ENCODE measurements at regions not wholly inside any gene's neighbourhood (a gene's known extent, or its start where the extent isn't known, plus 50 kb on each side); places are given as distances from the start of the nearest gene placed in this dataset.
"Not testable (repeated sequence)": the region's sequence is repeated elsewhere in the genome, so short reads cannot be mapped to it uniquely, and the experiment has no call there.

DNA sequence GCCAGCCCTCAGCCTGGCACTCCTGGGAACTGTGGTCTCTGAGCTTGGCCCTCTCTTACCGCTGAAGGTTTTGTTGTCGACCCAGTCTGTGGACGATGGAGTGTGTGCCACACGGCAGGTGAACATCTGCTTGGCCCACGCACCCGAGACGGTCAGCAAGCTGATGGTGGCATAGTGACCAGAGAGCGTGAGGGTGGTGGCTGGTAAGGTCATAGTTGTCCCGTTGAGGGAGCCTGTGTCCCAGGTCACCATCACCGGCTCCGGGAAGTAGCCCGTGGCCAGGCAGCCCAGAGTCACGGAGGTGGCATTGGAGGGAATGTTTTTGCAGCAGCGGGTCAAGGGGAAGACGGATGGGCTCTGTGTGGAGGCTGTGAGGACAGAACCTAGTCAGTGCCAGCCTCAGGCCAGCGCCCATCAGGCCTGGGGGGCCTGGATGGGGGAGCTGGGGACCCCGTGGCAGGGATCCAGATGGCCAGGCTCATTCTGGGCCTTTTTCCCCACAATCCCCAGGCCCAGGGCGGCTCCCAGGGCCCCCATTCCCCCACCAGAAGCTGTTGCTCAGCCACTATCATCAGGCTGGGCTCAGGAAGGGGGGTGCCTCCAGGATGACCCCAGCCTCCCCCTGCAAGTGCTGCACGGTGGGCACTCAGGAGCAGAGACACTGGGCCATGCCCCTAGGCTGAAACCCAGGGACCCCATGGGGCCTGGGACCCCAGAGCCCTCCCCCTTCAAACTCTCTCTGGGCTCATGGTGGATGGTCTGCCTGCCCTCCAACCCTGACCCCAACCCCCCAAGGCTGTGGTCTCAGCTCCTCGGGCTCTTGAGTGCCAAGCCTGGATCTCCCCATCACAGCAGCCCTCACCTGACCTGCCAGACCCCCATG lies 75.2 kb downstream of the TMEM121 start:
- no peak for DNase-seq

DNA sequence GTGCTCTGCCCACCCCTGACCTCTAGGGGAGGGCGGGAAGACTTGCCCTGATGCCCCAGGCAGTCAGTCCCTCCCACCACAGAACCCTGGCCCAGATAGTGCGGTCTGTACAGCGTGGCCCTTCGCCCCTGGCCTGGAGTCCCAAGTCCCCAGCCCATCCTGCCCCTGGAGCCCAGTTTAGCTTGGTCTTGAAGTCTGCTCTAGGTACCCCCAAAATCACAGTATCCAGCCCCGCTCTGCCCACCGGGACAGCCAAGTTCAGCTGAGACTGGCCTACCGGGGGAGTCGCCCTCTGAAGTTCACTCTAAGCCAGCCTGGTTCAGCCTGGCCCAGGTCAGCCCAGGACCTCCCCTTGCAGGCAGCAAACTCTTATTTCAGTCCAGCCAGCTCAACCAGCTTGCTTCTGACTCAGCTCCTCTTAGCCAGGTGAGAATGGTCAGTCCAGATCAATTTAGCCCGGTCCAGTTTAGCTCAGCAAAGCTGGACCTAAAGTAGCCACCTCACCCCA lies 75.9 kb downstream of the TMEM121 start:
- DNase-seq, result no peak

DNA sequence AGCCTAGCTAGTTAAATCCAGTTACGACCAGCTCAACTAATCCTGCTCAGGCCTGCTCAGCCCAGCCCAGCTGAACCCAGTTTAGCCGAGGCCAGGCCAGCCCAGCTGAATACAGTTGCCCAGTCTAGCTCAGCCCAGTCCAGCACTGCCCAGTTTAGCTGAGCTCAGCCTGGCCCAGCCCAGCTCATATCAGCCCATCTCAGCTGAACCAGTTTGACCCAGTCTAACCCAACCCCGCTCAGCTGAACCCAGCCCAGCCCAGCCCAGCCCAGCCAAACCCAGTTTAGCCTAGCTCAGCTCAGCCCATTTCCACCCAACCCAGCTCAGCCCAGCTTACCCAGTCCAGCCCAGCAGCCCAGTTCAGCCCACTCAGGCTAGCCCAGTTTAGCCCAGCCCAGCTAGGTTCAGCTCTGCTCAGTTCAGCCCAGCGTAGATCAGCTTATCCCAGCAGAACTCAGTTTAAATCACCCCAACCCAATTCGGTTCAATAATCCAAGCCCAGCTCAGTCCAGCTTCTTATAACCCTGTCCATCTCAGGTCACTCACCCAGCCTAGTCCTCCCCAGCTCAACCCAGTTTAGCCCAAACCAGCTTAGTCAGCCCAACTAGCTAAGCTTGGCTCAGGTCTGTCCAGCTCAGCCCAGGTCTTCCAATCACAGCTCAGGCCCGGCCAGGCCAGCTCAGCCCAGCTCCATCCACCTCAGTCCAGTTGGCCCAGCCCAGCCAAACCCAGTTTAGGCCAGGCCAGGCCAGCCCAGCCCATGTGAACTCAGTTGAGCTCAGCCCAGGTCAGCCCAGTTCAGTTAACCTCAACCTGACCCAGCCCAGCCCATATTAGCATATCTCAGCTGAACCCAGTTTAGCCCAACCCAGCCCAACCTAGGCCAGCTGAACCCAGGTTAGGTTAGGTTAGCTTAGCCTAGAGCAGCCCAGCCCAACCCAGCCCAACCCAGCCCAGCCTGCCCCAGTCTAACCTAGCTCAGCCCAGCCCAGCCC lies 76.7 kb downstream of the TMEM121 start:
- DNase-seq, result no peak

DNA sequence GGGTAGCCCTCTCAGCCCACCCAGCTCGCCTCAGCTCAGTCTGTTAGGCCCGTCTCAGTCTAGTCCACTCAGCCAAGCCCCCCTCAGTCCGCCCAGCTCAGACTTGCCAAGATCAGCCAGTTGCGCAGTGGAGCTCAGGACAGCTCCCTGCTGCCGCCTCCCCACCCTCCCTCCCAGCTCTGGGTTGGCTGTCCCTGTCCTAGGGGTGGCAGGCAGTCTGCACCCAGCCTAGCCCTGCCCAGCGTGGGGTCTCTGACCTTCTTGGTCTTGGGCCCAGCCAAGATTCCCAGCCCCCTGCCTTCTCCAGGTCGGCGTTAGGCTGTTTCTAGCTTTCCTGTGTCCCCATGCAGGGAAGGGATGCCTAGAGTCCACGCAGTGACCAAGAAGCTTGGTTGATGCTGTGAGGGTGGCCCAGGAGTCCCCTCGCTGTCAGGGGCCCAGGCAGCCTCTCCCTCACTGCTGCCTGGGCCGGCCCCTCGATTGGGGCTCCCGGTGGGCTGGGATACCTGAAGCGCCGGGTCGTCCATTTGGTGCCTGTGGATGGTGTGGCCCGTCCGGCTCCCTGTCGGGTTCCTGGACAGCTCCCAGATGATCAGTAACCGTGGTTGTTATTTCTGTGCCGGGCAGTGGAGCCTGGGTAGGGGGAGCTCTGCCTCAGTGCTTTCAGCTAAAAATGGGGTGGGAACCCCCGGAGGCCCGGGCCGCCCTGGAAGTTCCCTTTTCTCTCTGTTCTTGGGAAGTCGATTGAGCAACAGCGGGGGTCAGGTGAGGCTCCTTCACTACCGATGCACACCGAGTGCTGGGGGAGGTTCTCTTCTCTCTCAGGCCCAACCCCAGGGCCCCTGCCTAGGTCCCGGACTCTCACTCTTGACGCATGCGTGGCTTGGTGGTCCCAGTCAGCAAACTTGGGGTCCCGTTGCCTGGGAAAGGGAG lies 78.4 kb downstream of the TMEM121 start:
- DNase-seq, result not testable (repeated sequence)

DNA sequence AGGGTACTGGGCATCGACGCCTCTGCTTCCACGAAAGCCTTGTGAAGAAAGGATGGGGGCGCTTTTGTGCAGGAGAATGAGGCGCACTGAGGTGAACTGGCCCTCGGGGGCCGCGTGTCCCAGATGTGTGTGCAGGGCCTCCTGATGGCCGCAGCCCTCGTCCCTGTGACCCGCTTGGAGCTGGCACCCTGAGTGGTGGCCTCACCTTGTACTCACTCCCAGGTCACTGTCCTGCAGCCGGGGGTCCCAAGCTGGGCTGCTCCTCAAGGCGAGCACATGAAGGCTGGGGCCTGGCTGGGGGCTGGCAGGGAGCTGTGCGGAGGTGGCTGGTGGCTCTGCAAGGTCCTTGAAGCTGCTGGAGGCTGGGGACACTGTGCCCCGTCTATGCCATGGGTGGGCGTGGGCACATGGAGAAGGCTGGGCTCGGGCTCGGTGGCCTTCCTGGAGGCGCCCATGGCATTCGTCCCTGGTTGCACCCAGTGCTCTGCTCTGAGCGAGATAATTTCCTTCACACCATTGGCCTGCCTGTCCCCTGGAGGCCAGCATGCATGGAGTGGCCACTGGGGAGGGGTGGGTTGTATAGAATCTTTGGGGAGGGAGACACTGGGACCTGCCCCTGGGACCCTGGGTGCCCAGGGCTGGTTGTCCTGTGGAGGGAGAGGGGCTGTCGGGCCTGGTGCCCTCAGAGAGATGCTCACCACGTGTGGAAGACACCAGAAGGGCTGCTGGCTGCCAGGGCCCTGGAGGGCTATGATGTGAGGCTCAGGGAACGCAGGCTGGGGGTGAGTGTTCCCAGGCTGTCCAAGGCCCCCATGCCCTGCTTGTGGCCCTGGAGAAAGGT lies 79.3 kb downstream of the TMEM121 start:
- no peak for DNase-seq

DNA sequence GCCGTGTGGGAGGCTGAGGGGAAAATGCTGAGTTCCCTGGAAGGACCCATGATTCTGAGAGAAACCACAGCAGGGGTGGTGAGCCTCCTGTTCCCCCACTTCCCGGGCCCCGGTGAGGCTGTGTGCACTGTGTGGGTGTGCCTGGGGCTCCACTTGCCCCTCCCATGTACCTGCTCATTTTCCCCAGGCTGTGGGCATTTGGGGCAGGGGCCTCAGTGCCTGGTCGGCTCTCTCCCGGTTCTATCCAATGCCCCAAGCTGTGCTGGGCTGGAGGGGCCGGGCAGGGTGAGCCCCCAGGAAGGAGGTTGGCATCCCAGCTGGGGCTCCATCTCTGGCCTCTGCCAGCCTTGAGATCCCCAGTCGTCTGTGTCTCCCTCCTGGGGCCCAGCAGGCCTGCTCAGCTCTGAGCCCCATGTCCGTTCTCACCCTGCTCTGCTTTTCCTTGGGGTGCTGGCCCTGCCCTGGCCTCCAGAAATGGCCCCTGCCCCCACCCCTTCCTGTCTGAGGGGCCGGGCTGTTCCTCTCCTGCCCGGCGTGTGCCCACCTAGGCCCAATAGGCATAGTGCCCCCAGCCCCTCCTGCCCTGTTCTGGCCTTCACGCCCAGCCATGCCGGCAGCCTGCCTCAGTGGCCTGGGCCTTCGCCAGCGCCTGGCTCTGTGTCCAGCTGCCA lies 80.1 kb downstream of the TMEM121 start:
- not testable (repeated sequence) for DNase-seq

DNA sequence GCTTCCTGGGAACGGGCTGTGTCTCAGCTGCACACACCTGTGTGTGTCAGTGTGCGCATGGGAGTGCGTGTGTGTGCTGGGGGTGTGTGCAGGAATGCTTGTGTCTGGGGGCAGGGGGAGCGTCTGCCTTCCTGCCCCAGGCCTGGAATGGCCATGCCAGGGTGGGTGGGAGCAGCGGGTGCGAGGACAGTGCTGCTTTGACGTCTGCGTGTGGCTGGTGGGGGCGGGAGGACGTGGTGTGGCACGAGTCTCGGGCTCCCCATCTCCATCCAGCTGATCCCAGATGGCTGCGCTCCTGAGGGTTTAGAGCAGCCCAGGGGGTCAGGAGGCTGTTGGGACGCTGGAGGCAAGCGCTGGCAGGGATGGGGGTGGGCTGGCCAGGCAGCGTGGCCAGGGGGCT lies 80.6 kb downstream of the TMEM121 start:
- DNase-seq, result not testable (repeated sequence)

DNA sequence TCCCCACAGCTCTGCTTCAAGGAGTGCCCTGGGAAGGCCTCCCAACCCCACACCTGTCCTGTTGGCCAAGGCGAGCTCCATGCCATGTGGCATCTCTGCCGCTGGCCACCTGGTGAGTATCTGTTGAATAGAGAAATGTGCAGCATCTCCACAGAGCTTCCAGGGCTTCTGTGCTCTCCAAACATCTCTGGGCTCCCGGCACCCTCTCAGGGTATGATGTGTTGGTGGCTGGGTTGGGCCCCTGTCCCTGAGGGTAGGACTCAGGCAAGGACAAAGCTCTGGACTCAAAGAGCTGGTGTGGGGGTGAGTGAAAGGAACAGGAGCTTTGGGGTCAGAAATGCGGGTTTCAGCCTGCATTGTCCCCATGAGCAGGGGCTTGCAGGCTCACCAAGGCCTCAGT lies 88.6 kb downstream of the TMEM121 start:
- not testable (repeated sequence) for DNase-seq

DNA sequence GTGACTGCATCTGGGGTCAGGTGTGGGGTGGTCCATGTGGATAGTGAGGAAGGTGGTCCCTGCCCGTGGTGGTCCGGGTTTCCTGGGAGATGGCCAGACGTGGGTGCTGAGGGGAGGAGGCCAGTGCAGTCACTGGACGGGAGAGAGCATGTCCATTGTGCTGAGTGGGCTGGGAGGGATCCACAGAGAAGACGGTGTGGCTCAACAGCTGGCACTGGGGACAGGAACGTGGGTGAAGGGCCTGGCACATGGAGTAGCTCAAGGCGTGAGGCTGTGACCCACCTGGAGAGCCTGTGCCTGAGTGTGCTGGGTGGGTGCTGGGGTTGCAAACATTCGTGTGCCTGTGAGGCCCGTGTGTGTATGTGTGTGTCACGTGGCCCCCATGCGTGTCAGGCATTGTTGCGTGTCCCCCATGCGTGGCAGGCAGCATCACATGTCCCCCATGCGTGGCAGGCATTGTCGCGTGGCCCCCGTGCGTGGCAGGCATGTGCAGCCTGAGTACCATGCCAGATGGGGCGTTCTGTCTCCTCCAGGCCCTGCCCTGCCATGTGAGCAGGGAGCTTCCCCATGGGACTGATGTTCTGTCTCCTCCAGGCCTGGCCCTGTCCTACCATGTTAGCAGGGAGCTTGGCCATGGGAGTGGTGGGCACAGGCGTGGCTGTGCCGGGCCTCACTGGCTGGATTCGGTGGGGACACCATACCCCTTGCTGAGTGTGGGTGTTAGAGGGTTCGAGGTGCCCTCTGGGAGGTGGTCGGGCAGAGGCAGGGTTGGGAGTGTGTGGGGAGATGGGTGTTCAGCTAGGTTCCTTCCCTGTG lies 89.8 kb downstream of the TMEM121 start:
- not testable (repeated sequence) for DNase-seq

DNA sequence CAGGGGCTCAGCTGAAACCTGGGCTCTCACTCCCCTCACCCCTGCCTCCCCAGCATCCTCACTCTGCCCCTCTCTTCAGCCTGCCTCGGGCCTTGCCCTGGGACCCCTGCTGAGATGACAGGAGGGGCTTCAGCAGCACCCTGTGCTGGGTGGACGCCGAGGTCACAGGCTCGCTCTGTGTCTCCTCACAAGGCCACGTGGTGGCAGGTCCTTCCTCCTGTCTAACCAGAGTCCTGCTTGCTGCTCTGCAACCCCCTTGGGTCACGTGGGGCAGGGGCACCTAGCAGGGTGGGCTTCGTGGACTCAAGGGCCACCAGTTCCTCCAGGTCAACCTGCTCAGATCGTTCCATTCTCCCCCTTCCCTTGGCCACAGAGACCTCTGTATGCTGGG lies 90.4 kb downstream of the TMEM121 start:
- no peak for DNase-seq

DNA sequence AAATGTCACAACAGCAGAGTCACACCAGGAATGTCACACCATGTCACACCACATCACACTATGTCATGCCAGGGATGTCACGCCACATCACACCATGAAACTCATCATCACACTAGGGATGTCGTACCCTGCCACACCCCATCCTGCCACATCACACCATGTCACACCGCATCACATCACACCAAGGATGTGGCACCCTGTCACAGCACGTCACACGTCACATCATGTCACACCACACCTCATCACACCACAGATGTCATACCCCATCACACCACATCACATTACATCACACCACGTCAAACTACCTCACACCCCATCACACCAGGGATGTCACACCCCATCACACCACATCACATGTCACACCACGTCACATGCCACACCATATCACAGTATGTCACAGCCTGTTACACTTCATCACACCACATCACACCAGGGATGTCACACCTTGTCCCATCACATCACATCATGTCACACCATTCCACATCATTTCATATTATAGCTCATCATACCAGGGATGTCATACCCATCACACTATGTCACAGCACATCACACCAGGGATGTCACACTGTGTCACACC lies 90.9 kb downstream of the TMEM121 start:
- no peak for DNase-seq

DNA sequence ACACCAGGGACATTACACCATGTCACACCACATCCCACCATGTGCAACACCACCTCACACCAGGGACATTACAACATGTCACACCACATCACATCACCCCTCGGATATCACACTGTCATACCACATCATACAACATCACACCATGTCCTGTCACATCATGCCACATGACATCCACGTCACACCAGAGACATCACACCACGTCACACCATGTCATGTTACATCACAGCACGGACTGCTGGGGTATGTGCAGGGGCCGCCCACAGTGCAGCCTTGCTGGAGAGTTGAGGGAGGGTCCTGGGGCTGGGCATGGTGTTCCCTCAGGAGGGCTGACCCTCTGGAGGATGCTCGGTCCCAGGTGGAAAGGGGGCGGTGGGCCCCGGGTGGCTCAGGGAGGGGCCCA lies 91.4 kb downstream of the TMEM121 start:
- DNase-seq, result not testable (repeated sequence)

DNA sequence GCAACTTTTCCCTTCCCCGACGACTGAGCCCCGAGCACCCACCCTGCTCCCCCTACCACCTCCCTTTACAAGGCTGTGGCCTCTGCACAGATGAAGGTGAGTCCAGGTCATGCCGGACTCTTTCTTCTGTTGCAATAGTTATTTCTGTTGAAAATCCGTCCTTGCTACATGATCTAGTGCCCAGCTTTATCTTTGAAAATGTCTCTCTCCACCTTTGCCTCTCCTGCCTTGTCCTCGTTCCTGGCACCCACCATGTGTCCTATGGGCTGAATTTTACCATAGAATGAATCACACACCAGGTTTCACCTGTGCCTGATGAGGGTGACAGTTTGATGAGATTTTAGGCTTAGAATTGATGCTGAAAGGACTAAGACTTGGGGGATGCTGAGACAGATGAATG lies 92.9 kb downstream of the TMEM121 start:
- DNase-seq, result not testable (repeated sequence)

DNA sequence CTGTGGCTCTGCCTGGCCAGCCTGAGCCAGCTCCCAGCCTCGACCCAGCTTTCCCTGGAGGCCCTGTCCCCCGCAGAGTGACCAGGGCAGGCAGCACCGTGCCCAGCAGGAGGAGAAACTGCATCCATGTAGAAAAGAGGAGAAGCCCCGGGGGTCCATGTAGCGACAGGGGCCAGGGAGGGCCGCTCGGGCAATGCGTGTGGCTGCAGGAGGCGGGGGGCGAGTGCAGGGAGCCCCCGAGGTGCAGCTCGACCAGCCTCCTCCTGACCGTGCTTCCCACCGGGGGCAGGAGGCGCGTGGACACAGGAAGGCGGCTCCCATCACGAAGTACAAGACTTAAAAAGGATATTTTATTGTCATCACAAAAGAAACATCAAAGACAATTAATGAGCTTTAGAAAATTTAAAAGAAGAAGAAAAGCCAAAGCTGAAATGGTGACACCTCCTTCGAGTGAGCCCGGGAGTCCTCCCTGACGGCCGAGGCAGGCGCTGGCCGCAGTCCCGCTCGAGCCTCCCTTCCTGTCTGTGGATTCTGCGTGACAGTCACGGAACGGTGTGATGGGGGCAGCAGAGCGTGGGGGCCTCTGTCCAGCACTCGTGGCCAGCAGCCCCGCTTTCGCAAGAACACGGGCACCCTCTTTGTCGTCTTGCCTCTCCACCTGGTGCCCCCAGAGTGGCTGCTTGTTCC lies 93.9 kb downstream of the TMEM121 start:
- not testable (repeated sequence) for DNase-seq

DNA sequence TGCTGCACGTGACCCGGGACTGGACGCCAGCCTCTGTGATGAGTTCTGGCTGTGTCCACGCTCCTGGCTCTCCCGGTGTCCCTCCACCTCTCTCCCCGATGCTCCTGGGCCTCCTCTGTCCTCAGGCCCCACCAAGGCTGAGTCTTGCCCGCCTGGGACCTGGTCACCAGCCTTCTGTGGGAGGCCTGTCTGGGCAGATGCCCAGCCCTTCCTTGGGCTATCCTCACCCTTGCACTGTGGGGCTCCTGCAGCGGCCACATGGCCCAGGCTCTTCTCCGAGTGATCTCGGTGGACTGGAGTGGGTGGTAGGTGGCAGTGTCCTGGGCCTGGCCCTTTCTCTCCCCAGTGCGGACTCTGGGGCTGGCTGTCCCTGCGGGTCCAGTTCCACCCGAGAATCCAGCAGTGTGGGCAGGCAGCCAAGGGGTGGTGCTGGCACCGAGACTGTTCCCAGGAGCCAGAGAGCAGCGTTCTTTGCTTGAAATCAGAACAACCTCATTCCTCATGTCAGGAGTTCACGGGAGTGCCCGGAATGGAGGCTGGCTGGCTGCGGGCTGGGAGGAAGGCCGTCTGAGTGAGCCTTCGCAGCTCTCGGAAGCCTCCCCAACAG lies 94.6 kb downstream of the TMEM121 start:
- not testable (repeated sequence) for DNase-seq

DNA sequence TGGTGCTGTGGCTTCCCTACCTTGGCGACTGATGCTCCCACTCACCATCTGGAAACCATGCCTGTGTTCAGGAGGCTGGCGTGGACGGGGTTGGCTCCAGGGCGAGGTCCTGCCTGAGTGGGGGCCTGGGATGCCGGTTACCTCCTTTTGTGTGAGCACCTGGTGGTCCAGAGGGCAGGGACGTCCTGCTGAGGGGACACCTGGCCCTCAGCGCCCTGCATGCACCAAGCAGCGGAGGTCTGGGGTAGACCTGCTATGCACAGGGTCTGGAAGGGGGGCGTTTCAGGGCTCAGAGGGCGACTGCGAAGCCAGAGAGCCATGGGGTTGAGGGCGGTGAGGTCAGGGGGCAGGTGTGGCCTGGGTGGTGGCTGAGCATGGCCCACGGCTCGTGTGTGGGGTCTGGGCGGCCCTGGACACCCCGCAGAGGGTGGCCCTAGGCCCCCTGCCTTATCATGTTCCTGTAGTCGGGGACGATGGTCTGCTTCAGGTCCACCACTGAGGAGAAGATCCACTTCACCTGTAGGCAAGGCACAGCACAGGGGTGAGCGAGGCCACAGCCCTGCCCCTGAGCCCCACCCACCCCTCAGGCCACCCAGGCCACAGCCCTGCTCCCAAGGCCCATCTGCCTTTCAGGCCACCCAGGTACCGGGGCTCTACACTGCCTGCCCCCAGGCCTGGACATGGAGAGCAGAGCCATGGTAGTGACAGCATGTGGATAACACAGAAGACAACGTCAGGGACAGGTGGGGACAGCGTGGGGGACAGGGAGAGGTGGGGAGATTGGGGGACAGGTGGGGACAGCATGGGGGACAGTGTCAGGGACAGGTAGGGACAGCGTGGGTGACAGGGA lies 95.3 kb downstream of the TMEM121 start:
- DNase-seq, result not testable (repeated sequence)

DNA sequence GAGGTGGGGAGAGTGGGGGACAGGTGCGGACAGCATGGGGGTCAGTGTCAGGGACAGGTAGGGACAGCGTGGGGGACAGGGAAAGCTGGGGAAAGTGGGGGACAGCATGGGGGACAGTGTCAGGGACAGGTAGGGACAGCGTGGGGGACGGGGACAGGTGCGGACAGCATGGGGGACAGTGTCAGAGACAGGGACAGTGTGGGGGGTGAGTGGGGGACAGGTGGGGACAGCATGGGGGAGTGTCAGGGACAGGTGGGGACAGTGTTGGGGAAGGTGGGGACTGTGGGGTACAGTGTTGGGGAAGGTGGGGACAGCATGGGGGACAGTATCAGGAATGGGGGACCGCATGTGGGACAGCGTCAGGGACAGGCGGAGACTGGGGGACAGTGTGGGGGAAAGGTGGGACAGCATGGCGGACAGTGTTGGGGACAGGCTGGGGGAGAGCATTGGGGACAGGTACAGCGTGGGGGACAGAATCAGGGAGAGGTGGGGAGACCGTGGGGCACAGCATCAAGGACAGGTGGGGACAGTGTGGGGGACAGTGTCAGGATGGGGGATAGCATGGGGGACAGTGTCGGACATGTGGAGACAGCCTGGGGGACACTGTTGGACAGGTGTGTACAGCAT lies 96.1 kb downstream of the TMEM121 start:
- no peak for DNase-seq

Data from GOT3 (cell line).